ENCODE measurements at regions not wholly inside any gene's neighbourhood (a gene's known extent, or its start where the extent isn't known, plus 50 kb on each side); places are given as distances from the start of the nearest gene placed in this dataset.
"Not testable (repeated sequence)": the region's sequence is repeated elsewhere in the genome, so short reads cannot be mapped to it uniquely, and the experiment has no call there.

- TF ChIP-seq EZH2 (IDR thresholded peaks at IDR 0.05; ENCODE audit: low read depth, unreplicated experiment) (no peak), ZNF331 (CRISPR knock-in tag; IDR thresholded peaks at IDR 0.05; ENCODE audit: low read depth) (no peak), NANOG (IDR thresholded peaks at IDR 0.05; ENCODE audit: borderline replicate concordance) (no peak), EZH2phosphoT487 (IDR thresholded peaks at IDR 0.05; ENCODE audit: unreplicated experiment) (no peak)
Measured at GRCh38 chr13:22961835-22962537, 218.8 kb upstream of the SGCG start (continued).

- H3K27me3 ChIP-seq (ENCODE audit: insufficient read depth); H3K36me3 ChIP-seq (ENCODE audit: insufficient read depth); H3K4me1 ChIP-seq (ENCODE audit: insufficient read depth); H3K4me2 ChIP-seq; DNase-seq (ENCODE audit: low spot score); H3K9me2 ChIP-seq (ENCODE audit: insufficient read depth); H3F3A ChIP-seq (replicated peaks; ENCODE audit: low read depth); H3K27ac Mint-ChIP-seq; H3K27ac ChIP-seq (ENCODE audit: low read depth); H3K36me3 Mint-ChIP-seq (ENCODE audit: low read depth); H3K4me3 Mint-ChIP-seq; H2AFZ ChIP-seq; H3K9me3 Mint-ChIP-seq; ATAC-seq; H3K79me2 ChIP-seq (replicated peaks; ENCODE audit: insufficient read depth); H3K4me1 Mint-ChIP-seq; H3K27me3 Mint-ChIP-seq (ENCODE audit: insufficient read depth, low read depth, poor library complexity); H4K20me1 ChIP-seq (replicated peaks; ENCODE audit: insufficient read depth); H3K4me3 ChIP-seq: not testable (repeated sequence)
Measured at GRCh38 chr13:22963384-22964053, 217.3 kb upstream of the SGCG start.

- no peak overlapping the region for H3K27ac ChIP-seq (ENCODE audit: low read depth)
- Mint-ChIP-seq H3K36me3 (ENCODE audit: low read depth) (no peaks in the 10 kb centered on the region), H3K9me3 (no peaks in the 10 kb centered on the region; the same call in 2 of the 3 replicates), H3K27me3 (ENCODE audit: insufficient read depth, low read depth, poor library complexity) (peaks cover 3% of the 10 kb centered on the region), H3K4me1 (no peaks in the 10 kb centered on the region), H3K4me3 (no peak overlapping the region), H3K27ac (no peak overlapping the region)
- no peak overlapping the region for H3K4me3 ChIP-seq
- no peak overlapping the region for H3K4me2 ChIP-seq
- no peaks in the 10 kb centered on the region for H3F3A ChIP-seq (replicated peaks; ENCODE audit: low read depth)
- no peaks in the 10 kb centered on the region for H3K27me3 ChIP-seq (ENCODE audit: insufficient read depth)
- no peaks in the 10 kb centered on the region for H3K9me2 ChIP-seq (ENCODE audit: insufficient read depth)
- H3K4me1 ChIP-seq (ENCODE audit: insufficient read depth), result no peaks in the 10 kb centered on the region
- DNase-seq (ENCODE audit: low spot score) (no peak), ATAC-seq (no peak; the same call in 2 of the 3 replicates)
- no peaks in the 10 kb centered on the region for H3K79me2 ChIP-seq (replicated peaks; ENCODE audit: insufficient read depth)
- no peak overlapping the region for H2AFZ ChIP-seq
- no peaks in the 10 kb centered on the region for H3K36me3 ChIP-seq (ENCODE audit: insufficient read depth)
- H4K20me1 ChIP-seq (replicated peaks; ENCODE audit: insufficient read depth), result no peaks in the 10 kb centered on the region
- TF ChIP-seq ETS1 (IDR thresholded peaks at IDR 0.05), result no peak
- no peak for TF ChIP-seq STAT1 (IDR thresholded peaks at IDR 0.05; ENCODE audit: unreplicated experiment)
- TF ChIP-seq ZNF462 (CRISPR knock-in tag; IDR thresholded peaks at IDR 0.05), result no peak
- TF ChIP-seq NANOG (IDR thresholded peaks at IDR 0.05; ENCODE audit: borderline replicate concordance), result no peak
- TF ChIP-seq POLR2AphosphoS5 (IDR thresholded peaks at IDR 0.05; ENCODE audit: low read depth), result no peak
Measured at GRCh38 chr13:22964245-22964966, 216.4 kb upstream of the SGCG start.

Measured in GM23338 (cell line).